A549 (cell line): ENCODE measurements at regions not wholly inside any gene's neighbourhood (a gene's known extent, or its start where the extent isn't known, plus 50 kb on each side); places are given as distances from the start of the nearest gene placed in this dataset.

Source experiments
- CBX2 ChIP-seq: fragments of 200-600 bp; sonication (generic); IDR thresholded peaks from 2 replicates; pipeline ENCODE4 v1.6.1; 2016; ENCODE audit warnings: low read depth, mild to moderate bottlenecking, borderline replicate concordance
- CHD4 ChIP-seq: fragments of 200-600 bp; sonication (generic); IDR thresholded peaks from 2 replicates; pipeline ENCODE4 v1.6.1; 2016; ENCODE audit warnings: antibody characterized with exemption, mild to moderate bottlenecking, borderline replicate concordance
- CTCF ChIP-seq: fragments of >200 bp; sonication (Bioruptor Twin); formaldehyde crosslinking; IDR thresholded peaks from 3 replicates; pipeline ENCODE4 v1.5.1; 2016
- EP300 ChIP-seq, 2 experiments: fragments of >200 bp; sonication (Bioruptor Twin); formaldehyde crosslinking; IDR thresholded peaks; 2 replicates in 1 of 2; 3 replicates in 1 of 2; pipeline ENCODE4 v1.6.1; 2016 to 2017
- HMGXB4 ChIP-seq: fragments of 250-450 bp; sonication (Bioruptor Pico); IDR thresholded peaks from 2 replicates; pipeline ENCODE4 v1.5.0; 2021; ENCODE audit warnings: mild to moderate bottlenecking, moderate library complexity, borderline replicate concordance
- JUN ChIP-seq, 2 experiments: fragments of >200 bp; sonication (Bioruptor Twin); formaldehyde crosslinking; IDR thresholded peaks; 2 replicates in 1 of 2; 3 replicates in 1 of 2; pipeline ENCODE4 v1.6.1; 2016 to 2017
- PBX3 ChIP-seq: IDR thresholded peaks from 2 replicates; pipeline ENCODE4 v1.6.1; 2012
- PHF8 ChIP-seq: fragments of 200-600 bp; sonication (generic); IDR thresholded peaks from 2 replicates; pipeline ENCODE4 v1.6.1; 2016; ENCODE audit warnings: low read depth, mild to moderate bottlenecking, antibody characterized with exemption, moderate library complexity, borderline replicate concordance
- POLR2A ChIP-seq: IDR thresholded peaks from 2 replicates; pipeline ENCODE4 v1.6.1; 2012; ENCODE audit warnings: mild to moderate bottlenecking, low read length
- REST ChIP-seq: fragments of 200-600 bp; sonication (generic); IDR thresholded peaks from 2 replicates; pipeline ENCODE4 v1.6.1; 2016; ENCODE audit warnings: antibody characterized with exemption, mild to moderate bottlenecking, moderate library complexity
- SMC3 ChIP-seq: fragments of >200 bp; sonication (Bioruptor Twin); formaldehyde crosslinking; IDR thresholded peaks from 3 replicates; pipeline ENCODE4 v1.6.1; 2018; ENCODE audit warnings: inconsistent platforms

GRCh38 chr12:107254258-107254856 lies 161.0 kb upstream of the CRY1 start:
- TF ChIP-seq JUN (IDR thresholded peaks at IDR 0.05) (no peak), PBX3 (no peak), CBX2 (no peak), PHF8 (no peak), POLR2A (no peak), CTCF (no peak), EP300 (IDR thresholded peaks at IDR 0.05) (no peak), SMC3 (no peak), CHD4 (no peak), HMGXB4 (CRISPR knock-in tag) (no peak), REST (no peak)
